ENCODE measurements at regions not wholly inside any gene's neighbourhood (a gene's known extent, or its start where the extent isn't known, plus 50 kb on each side); places are given as distances from the start of the nearest gene placed in this dataset.
"Not testable (repeated sequence)": the region's sequence is repeated elsewhere in the genome, so short reads cannot be mapped to it uniquely, and the experiment has no call there.

DNA sequence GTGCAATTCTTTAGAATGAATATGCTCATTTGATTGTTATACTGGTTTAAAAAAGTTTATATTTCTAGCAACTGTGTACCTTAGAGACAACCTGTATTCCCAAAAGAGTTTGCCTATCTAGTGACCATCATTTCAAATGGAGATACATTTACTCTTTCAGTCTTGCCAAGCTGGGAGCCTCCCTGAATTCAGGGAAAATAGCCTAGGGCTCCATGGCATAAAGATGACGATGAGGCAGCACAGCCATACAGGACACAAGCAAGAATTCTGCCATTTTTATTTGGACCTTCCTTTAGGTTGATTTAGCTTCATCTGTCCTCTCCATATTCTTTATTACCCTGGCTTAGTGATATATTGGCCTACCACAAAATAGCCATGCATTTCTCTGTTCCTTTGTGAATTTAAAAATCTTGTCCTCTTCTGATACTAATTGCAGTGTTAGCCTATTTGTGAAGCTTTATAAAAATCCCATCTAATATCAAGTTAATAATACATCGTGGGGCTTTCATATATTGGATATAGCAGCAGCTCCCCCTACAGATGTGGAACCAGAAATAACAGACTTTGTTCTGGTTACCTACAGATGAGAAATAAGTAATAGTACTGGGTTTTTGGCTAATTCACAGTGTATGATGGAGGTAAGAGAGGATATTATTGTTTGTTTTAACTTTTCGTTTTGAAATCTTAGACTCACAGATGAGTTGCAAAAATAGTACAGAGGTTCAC lies 1661.9 kb upstream of the PIK3C3 start:
- no peak for DNase-seq (ENCODE audit: low spot score in 2 of 2)
- Histone ChIP-seq H3K27me3 (no peaks in the 10 kb centered on the region), H3K27ac (no peak overlapping the region), H3K4me1 (no peaks in the 10 kb centered on the region), H3K4me3 (no peak overlapping the region), H3K9me3 (no peaks in the 10 kb centered on the region), H3K36me3 (no peaks in the 10 kb centered on the region)
- TF ChIP-seq, protein P1, sequence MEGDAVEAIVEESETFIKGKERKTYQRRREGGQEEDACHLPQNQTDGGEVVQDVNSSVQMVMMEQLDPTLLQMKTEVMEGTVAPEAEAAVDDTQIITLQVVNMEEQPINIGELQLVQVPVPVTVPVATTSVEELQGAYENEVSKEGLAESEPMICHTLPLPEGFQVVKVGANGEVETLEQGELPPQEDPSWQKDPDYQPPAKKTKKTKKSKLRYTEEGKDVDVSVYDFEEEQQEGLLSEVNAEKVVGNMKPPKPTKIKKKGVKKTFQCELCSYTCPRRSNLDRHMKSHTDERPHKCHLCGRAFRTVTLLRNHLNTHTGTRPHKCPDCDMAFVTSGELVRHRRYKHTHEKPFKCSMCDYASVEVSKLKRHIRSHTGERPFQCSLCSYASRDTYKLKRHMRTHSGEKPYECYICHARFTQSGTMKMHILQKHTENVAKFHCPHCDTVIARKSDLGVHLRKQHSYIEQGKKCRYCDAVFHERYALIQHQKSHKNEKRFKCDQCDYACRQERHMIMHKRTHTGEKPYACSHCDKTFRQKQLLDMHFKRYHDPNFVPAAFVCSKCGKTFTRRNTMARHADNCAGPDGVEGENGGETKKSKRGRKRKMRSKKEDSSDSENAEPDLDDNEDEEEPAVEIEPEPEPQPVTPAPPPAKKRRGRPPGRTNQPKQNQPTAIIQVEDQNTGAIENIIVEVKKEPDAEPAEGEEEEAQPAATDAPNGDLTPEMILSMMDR (IDR thresholded peaks at IDR 0.05): peak in 1 of 5 experiments; percentile 34
- TF ChIP-seq EP300 (IDR thresholded peaks at IDR 0.05) (no peak), POLR2A (IDR thresholded peaks at IDR 0.05) (no peak)
- WGBS, 2 donors: 27 to 42% methylated on average over 3 of the region's 3 CpGs

DNA sequence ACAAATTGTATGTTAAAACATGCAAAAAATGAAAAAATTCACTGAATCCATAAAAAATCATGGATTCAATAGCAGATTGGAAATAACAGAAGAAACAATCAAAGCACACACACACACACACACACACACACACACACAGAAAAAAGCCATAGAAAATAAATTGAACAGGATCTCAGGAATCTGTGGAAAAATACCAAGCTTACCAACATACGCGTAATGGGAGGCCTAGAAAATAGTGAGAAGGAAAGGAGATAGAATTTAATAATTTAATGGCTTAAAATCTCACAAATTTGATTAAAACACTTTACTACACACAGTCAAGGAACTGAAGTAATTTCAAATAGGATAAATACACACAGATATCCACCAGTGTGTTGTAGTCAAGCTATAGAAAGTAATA lies 1671.5 kb upstream of the PIK3C3 start:
- DNase-seq (ENCODE audit: low spot score in 2 of 2): no peak
- TF ChIP-seq, protein P1 (IDR thresholded peaks at IDR 0.05): no peak
- no peak for TF ChIP-seq EP300 (IDR thresholded peaks at IDR 0.05)
- TF ChIP-seq POLR2A (IDR thresholded peaks at IDR 0.05): no peak

DNA sequence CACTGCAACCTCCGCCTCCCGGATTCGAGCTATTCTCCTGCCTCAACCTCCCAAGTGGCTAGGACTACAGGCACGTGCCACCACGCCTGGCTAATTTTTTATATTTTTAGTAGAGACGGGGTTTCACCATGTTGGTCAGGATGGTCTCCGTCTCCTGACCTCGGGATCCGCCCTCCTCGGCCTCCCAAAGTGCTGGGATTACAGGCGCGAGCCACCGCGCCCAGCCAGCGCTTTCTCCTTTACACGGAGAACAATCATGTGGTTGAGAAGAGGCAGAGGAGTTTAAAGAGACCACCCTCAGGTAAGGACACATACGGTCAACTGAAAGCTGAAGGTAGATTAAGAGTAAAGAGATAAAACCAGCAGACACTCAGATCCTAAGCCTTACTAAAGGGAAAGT lies 1673.7 kb upstream of the PIK3C3 start:
- not testable (repeated sequence) for H3K4me3 ChIP-seq; H3K9me3 ChIP-seq; H3K4me1 ChIP-seq; H3K36me3 ChIP-seq; H3K27me3 ChIP-seq; H3K27ac ChIP-seq; DNase-seq (ENCODE audit: low spot score in 2 of 2)
- WGBS, 2 donors: 95 to 96% methylated on average over 17 of the region's 17 CpGs

More for the DNA sequence above, 1671.5 kb upstream of the PIK3C3 start:
- Histone ChIP-seq H3K4me1 (no peaks in the 10 kb centered on the region), H3K36me3 (no peaks in the 10 kb centered on the region), H3K4me3 (no peak overlapping the region), H3K27me3 (no peaks in the 10 kb centered on the region), H3K27ac (no peak overlapping the region), H3K9me3 (peaks cover 0 to 4% (median 2%) of the 10 kb centered on the region in 4 donors)
- 90 to 100% methylated on average over 2 of the region's 2 CpGs for WGBS, 2 donors

DNA sequence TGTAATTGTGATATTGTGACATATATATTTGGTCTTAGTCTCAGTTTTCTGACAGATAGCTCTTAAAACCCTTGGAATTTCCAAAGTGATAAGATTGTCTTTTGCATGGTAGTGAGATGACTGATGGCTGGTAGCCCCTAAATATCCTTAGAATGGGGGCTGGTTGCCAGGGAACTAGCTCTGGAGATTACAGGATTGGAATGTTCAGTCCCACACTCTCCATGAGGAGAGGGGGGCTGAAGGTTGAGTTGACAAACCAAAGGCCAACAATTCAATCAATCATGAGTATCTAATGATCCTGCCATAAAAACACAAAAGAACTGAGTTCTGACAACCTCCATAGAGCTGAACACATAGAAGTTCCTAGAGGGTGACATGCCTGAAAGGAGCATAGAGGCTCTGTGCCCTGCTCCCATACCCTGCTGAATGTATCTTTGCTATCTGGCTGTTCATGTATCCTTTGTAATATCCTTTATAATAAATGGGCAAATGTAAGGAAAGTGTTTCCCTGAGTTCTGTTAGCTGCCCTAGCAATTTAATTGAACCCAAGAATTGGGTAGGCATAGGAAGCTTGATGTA lies 1680.3 kb upstream of the PIK3C3 start:
- no peak overlapping the region for H3K27ac ChIP-seq
- no peaks in the 10 kb centered on the region for H3K4me1 ChIP-seq
- no peak overlapping the region for H3K4me3 ChIP-seq
- H3K9me3 ChIP-seq: no peaks in the 10 kb centered on the region
- no peaks in the 10 kb centered on the region for H3K27me3 ChIP-seq
- no peak for DNase-seq (ENCODE audit: low spot score in 2 of 2)
- TF ChIP-seq, protein P1 (IDR thresholded peaks at IDR 0.05): no peak
- no peak for TF ChIP-seq EP300 (IDR thresholded peaks at IDR 0.05)
- no peak for TF ChIP-seq POLR2A (IDR thresholded peaks at IDR 0.05)
- no peaks in the 10 kb centered on the region for H3K36me3 ChIP-seq

DNA sequence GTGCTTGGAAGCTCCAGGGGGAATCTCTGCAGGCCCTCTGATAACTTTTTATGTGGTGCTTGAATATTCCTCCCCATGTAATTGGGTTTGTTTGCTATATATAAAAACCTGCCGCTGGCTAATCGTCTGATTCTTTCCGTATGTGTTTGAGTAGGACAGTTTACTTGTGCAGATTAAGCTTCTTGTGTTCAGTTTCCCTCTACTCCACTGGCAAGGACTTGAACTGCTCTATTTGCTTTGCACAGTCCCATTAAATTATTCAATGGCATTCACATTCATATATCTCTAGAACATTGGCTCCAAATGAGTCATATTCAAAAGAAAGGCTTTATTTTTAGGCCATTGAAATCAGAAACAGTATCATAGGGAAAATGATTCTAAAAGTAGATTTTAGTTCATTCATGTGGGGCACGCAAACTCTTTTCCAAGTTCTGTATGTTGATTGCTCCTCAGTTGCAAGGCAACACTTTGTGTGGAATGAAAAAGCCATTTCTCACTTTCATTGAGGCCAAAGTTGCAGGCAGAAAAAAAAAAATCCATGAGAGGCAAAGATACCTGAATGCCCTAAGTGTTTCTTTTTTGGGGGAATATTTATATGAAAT lies 1682.3 kb upstream of the PIK3C3 start:
- Histone ChIP-seq H3K4me1 (no peaks in the 10 kb centered on the region), H3K9me3 (no peaks in the 10 kb centered on the region), H3K4me3 (no peak overlapping the region), H3K27me3 (no peaks in the 10 kb centered on the region), H3K27ac (peak overlapping the region in 1 of 4 donors; percentile 36), H3K36me3 (no peaks in the 10 kb centered on the region)
- no peak for DNase-seq (ENCODE audit: low spot score in 2 of 2)
- TF ChIP-seq POLR2A (IDR thresholded peaks at IDR 0.05) (no peak), EP300 (IDR thresholded peaks at IDR 0.05) (no peak)
- TF ChIP-seq, protein P1 (IDR thresholded peaks at IDR 0.05): no peak
- 21 to 24% methylated on average over 4 of the region's 4 CpGs for WGBS, 2 donors
